ENCODE measurements at regions not wholly inside any gene's neighbourhood (a gene's known extent, or its start where the extent isn't known, plus 50 kb on each side); places are given as distances from the start of the nearest gene placed in this dataset.

- Histone ChIP-seq H2AFZ (no peak overlapping the region), H4K20me1 (ENCODE audit: insufficient read depth) (no peaks in the 10 kb centered on the region), H3K4me2 (no peak overlapping the region), H3K9me2 (ENCODE audit: insufficient read depth) (no peaks in the 10 kb centered on the region; the same call in 1 of the 2 replicates), H3K36me3 (ENCODE audit: low read depth) (no peaks in the 10 kb centered on the region), H3K4me3 (no peak overlapping the region), H3K79me2 (ENCODE audit: low read depth) (no peaks in the 10 kb centered on the region), H3K4me1 (replicated peaks; ENCODE audit: insufficient read depth) (0 out of 2 replicates have a peak, but pooled peaks cover 6% of the 10 kb centered on the region), H3K27me3 (ENCODE audit: insufficient read depth, low read depth) (no peaks in the 10 kb centered on the region), H3K9me3 (ENCODE audit: insufficient read depth, low read depth) (no peaks in the 10 kb centered on the region), H3F3A (ENCODE audit: insufficient read depth, low read depth) (no peaks in the 10 kb centered on the region), H3K27ac (no peak overlapping the region)
- CTCF ChIA-PET = interaction anchor here (0.6 kb wide), 1 partner anchor 154 kb away, joined by 3 read pairs; no protein-coding TSS in a partner anchor
- POLR2A ChIA-PET (ENCODE audit: unreplicated experiment) = no interaction called here
- no peak for TF ChIP-seq CTCF (conservative IDR thresholded peaks at IDR 0.05)
- TF ChIP-seq EZH2 (IDR thresholded peaks at IDR 0.05; ENCODE audit: low read depth) = no peak
- intact Hi-C loops (cut with micrococcal nuclease; ENCODE audit: unreplicated experiment) = no loop called here
- no TSS peak for BruUV-seq (replicated peaks)
- DNase-seq = no peak
These were observed 167.6 kb upstream of the GJE1 start for GRCh38 chr6:141965016-141965545.

GRCh38 chr6:141963543-141964295 is 169.0 kb upstream of the GJE1 start:
- Histone ChIP-seq H3K27ac (no peak overlapping the region), H3K4me2 (no peak overlapping the region), H3K4me3 (no peak overlapping the region), H3K4me1 (replicated peaks; ENCODE audit: insufficient read depth) (no peaks in the 10 kb centered on the region), H3K27me3 (ENCODE audit: insufficient read depth, low read depth) (no peaks in the 10 kb centered on the region), H2AFZ (no peak overlapping the region), H4K20me1 (ENCODE audit: insufficient read depth) (no peaks in the 10 kb centered on the region), H3K9me3 (ENCODE audit: insufficient read depth, low read depth) (no peaks in the 10 kb centered on the region), H3K36me3 (ENCODE audit: low read depth) (no peaks in the 10 kb centered on the region), H3F3A (ENCODE audit: insufficient read depth, low read depth) (no peaks in the 10 kb centered on the region), H3K9me2 (ENCODE audit: insufficient read depth) (no peaks in the 10 kb centered on the region; the same call in 1 of the 2 replicates), H3K79me2 (ENCODE audit: low read depth) (no peaks in the 10 kb centered on the region)
- no peak for TF ChIP-seq CTCF (conservative IDR thresholded peaks at IDR 0.05)
- TF ChIP-seq EZH2 (IDR thresholded peaks at IDR 0.05; ENCODE audit: low read depth) = no peak
- no peak for DNase-seq
- ChIA-PET CTCF (no interaction called here), POLR2A (ENCODE audit: unreplicated experiment) (no interaction called here)
- intact Hi-C loops (cut with micrococcal nuclease; ENCODE audit: unreplicated experiment) = no loop called here
- no TSS peak for BruUV-seq (replicated peaks)

GRCh38 chr6:141957271-141957670 is 175.5 kb upstream of the GJE1 start:
- H3K4me1 ChIP-seq (replicated peaks; ENCODE audit: insufficient read depth) = no peaks in the 10 kb centered on the region
- TF ChIP-seq CTCF (conservative IDR thresholded peaks at IDR 0.05) (no peak), EZH2 (IDR thresholded peaks at IDR 0.05; ENCODE audit: low read depth) (no peak)
- H3K9me3 ChIP-seq (ENCODE audit: insufficient read depth, low read depth) = 0 out of 2 replicates have a peak, but pooled peaks cover 11% of the 10 kb centered on the region
- ChIA-PET CTCF (no interaction called here), POLR2A (ENCODE audit: unreplicated experiment) (no interaction called here)
- H2AFZ ChIP-seq = no peak overlapping the region
- DNase-seq = no peak
- H4K20me1 ChIP-seq (ENCODE audit: insufficient read depth) = no peaks in the 10 kb centered on the region
- H3K36me3 ChIP-seq (ENCODE audit: low read depth) = no peaks in the 10 kb centered on the region
- no peaks in the 10 kb centered on the region for H3K79me2 ChIP-seq (ENCODE audit: low read depth)
- no peaks in the 10 kb centered on the region for H3K9me2 ChIP-seq (ENCODE audit: insufficient read depth)
- H3K27ac ChIP-seq = no peak overlapping the region
- intact Hi-C loops (cut with micrococcal nuclease; ENCODE audit: unreplicated experiment) = no loop called here
- no peaks in the 10 kb centered on the region for H3F3A ChIP-seq (ENCODE audit: insufficient read depth, low read depth)
- BruUV-seq (replicated peaks) = no TSS peak
- no peaks in the 10 kb centered on the region for H3K27me3 ChIP-seq (ENCODE audit: insufficient read depth, low read depth)
- H3K4me2 ChIP-seq = no peak overlapping the region
- no peak overlapping the region for H3K4me3 ChIP-seq

All from PC-9 (cell line).